ENCODE measurements at regions not wholly inside any gene's neighbourhood (a gene's known extent, or its start where the extent isn't known, plus 50 kb on each side); places are given as distances from the start of the nearest gene placed in this dataset.

GRCh38 chr11:13152264-13152663 lies 125.3 kb upstream of the BMAL1 start (continued):
- TF ChIP-seq, protein P1, sequence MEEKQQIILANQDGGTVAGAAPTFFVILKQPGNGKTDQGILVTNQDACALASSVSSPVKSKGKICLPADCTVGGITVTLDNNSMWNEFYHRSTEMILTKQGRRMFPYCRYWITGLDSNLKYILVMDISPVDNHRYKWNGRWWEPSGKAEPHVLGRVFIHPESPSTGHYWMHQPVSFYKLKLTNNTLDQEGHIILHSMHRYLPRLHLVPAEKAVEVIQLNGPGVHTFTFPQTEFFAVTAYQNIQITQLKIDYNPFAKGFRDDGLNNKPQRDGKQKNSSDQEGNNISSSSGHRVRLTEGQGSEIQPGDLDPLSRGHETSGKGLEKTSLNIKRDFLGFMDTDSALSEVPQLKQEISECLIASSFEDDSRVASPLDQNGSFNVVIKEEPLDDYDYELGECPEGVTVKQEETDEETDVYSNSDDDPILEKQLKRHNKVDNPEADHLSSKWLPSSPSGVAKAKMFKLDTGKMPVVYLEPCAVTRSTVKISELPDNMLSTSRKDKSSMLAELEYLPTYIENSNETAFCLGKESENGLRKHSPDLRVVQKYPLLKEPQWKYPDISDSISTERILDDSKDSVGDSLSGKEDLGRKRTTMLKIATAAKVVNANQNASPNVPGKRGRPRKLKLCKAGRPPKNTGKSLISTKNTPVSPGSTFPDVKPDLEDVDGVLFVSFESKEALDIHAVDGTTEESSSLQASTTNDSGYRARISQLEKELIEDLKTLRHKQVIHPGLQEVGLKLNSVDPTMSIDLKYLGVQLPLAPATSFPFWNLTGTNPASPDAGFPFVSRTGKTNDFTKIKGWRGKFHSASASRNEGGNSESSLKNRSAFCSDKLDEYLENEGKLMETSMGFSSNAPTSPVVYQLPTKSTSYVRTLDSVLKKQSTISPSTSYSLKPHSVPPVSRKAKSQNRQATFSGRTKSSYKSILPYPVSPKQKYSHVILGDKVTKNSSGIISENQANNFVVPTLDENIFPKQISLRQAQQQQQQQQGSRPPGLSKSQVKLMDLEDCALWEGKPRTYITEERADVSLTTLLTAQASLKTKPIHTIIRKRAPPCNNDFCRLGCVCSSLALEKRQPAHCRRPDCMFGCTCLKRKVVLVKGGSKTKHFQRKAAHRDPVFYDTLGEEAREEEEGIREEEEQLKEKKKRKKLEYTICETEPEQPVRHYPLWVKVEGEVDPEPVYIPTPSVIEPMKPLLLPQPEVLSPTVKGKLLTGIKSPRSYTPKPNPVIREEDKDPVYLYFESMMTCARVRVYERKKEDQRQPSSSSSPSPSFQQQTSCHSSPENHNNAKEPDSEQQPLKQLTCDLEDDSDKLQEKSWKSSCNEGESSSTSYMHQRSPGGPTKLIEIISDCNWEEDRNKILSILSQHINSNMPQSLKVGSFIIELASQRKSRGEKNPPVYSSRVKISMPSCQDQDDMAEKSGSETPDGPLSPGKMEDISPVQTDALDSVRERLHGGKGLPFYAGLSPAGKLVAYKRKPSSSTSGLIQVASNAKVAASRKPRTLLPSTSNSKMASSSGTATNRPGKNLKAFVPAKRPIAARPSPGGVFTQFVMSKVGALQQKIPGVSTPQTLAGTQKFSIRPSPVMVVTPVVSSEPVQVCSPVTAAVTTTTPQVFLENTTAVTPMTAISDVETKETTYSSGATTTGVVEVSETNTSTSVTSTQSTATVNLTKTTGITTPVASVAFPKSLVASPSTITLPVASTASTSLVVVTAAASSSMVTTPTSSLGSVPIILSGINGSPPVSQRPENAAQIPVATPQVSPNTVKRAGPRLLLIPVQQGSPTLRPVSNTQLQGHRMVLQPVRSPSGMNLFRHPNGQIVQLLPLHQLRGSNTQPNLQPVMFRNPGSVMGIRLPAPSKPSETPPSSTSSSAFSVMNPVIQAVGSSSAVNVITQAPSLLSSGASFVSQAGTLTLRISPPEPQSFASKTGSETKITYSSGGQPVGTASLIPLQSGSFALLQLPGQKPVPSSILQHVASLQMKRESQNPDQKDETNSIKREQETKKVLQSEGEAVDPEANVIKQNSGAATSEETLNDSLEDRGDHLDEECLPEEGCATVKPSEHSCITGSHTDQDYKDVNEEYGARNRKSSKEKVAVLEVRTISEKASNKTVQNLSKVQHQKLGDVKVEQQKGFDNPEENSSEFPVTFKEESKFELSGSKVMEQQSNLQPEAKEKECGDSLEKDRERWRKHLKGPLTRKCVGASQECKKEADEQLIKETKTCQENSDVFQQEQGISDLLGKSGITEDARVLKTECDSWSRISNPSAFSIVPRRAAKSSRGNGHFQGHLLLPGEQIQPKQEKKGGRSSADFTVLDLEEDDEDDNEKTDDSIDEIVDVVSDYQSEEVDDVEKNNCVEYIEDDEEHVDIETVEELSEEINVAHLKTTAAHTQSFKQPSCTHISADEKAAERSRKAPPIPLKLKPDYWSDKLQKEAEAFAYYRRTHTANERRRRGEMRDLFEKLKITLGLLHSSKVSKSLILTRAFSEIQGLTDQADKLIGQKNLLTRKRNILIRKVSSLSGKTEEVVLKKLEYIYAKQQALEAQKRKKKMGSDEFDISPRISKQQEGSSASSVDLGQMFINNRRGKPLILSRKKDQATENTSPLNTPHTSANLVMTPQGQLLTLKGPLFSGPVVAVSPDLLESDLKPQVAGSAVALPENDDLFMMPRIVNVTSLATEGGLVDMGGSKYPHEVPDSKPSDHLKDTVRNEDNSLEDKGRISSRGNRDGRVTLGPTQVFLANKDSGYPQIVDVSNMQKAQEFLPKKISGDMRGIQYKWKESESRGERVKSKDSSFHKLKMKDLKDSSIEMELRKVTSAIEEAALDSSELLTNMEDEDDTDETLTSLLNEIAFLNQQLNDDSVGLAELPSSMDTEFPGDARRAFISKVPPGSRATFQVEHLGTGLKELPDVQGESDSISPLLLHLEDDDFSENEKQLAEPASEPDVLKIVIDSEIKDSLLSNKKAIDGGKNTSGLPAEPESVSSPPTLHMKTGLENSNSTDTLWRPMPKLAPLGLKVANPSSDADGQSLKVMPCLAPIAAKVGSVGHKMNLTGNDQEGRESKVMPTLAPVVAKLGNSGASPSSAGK (IDR thresholded peaks at IDR 0.05) = no peak
- no peak for TF ChIP-seq MYC (IDR thresholded peaks at IDR 0.05; ENCODE audit: low read depth, low read length)
- no peak for TF ChIP-seq MYC (CRISPR knock-in tag; IDR thresholded peaks at IDR 0.05; ENCODE audit: borderline replicate concordance, low read depth)
- no peak for TF ChIP-seq SMARCB1 (IDR thresholded peaks at IDR 0.05; ENCODE audit: insufficient read length, low read depth)
- no peak for TF ChIP-seq CHD1 (IDR thresholded peaks at IDR 0.05; ENCODE audit: low read length)
- no peak for TF ChIP-seq ZNF354B (CRISPR knock-in tag; IDR thresholded peaks at IDR 0.05)
- no peak for TF ChIP-seq HEY1 (CRISPR knock-in tag; IDR thresholded peaks at IDR 0.05; ENCODE audit: borderline replicate concordance)
- TF ChIP-seq SNIP1 (IDR thresholded peaks at IDR 0.05; ENCODE audit: low read depth) = no peak
- no peak for TF ChIP-seq ZNF76 (CRISPR knock-in tag; IDR thresholded peaks at IDR 0.05; ENCODE audit: borderline replicate concordance)
- TF ChIP-seq MTF1 (CRISPR knock-in tag; IDR thresholded peaks at IDR 0.05; ENCODE audit: borderline replicate concordance) = no peak
- no peak for TF ChIP-seq E4F1 (CRISPR knock-in tag; IDR thresholded peaks at IDR 0.05; ENCODE audit: borderline replicate concordance)
- TF ChIP-seq BRD4 (IDR thresholded peaks at IDR 0.05) = no peak
- TF ChIP-seq, protein P2, sequence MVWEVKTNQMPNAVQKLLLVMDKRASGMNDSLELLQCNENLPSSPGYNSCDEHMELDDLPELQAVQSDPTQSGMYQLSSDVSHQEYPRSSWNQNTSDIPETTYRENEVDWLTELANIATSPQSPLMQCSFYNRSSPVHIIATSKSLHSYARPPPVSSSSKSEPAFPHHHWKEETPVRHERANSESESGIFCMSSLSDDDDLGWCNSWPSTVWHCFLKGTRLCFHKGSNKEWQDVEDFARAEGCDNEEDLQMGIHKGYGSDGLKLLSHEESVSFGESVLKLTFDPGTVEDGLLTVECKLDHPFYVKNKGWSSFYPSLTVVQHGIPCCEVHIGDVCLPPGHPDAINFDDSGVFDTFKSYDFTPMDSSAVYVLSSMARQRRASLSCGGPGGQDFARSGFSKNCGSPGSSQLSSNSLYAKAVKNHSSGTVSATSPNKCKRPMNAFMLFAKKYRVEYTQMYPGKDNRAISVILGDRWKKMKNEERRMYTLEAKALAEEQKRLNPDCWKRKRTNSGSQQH (CRISPR knock-in tag; IDR thresholded peaks at IDR 0.05) = no peak
